Left lung (tissue), 4 donors: ENCODE measurements at regions not wholly inside any gene's neighbourhood (a gene's known extent, or its start where the extent isn't known, plus 50 kb on each side); places are given as distances from the start of the nearest gene placed in this dataset.
"Not testable (repeated sequence)": the region's sequence is repeated elsewhere in the genome, so short reads cannot be mapped to it uniquely, and the experiment has no call there.

Experiments used
- ATAC-seq: fragments of 200-7000 bp; cut with Tn5 transposase; one replicate; pipeline ENCODE4 v1.9.1; 2020; ENCODE audit warnings: moderate library complexity
- DNase-seq, 4 donors: peaks; one replicate each; pipeline ENCODE4 v3.0.0-alpha.2; 2013 to 2020
- H3K27ac ChIP-seq, 2 donors: fragments of 200-600 bp; sonication (generic) in 1 of 2; one replicate each; pipeline versions ENCODE4 v1.5.0 to v1.8.0; 2020 to 2021
- H3K27me3 ChIP-seq, 2 donors: fragments of 200-600 bp; sonication (generic) in 1 of 2; one replicate each; pipeline versions ENCODE4 v1.5.0 to v1.8.0; 2020 to 2021
- H3K36me3 ChIP-seq, 2 donors: fragments of 200-600 bp; sonication (generic) in 1 of 2; one replicate each; pipeline versions ENCODE4 v1.5.0 to v1.8.0; 2020 to 2021
- H3K4me1 ChIP-seq, 2 donors: fragments of 200-600 bp; one replicate each; pipeline ENCODE4 v1.8.0; 2021
- H3K4me3 ChIP-seq, 2 donors: fragments of 200-600 bp; sonication (generic) in 1 of 2; one replicate each; pipeline versions ENCODE4 v1.5.0 to v1.8.0; 2020 to 2021; ENCODE audit warnings: mild to moderate bottlenecking in 1 of 2
- H3K9me3 ChIP-seq, 2 donors: fragments of 200-600 bp; sonication (generic) in 1 of 2; one replicate each; pipeline versions ENCODE4 v1.5.0 to v1.8.0; 2020 to 2021
- CTCF ChIP-seq, 2 donors: fragments of 200-600 bp; sonication (generic) in 1 of 2; IDR thresholded peaks; one replicate each; pipeline versions ENCODE4 v1.5.0 to v1.8.0; 2021; ENCODE audit warnings: antibody characterized with exemption in 2 of 2
- intact Hi-C, 2 donors: fragments of 100-400 bp; cut with DNase I; formaldehyde crosslinking; loops; one replicate each; pipeline versions ENCODE4 v1.11.2 to v1.14.2; 2022
- donor health status: DM: no; HTN: yes; CAD: no.
- donor health status: DM: no; HTN: no; CAD: no.

- Histone ChIP-seq H3K9me3 (peaks cover 0 to 13% of the 10 kb centered on the region in 2 donors), H3K4me3 (no peak overlapping the region), H3K27me3 (no peaks in the 10 kb centered on the region), H3K4me1 (no peaks in the 10 kb centered on the region), H3K36me3 (no peaks in the 10 kb centered on the region), H3K27ac (no peak overlapping the region)
- peak in 1 of 2 donors; percentile 9 for TF ChIP-seq CTCF (IDR thresholded peaks at IDR 0.05)
- DNase-seq = no peak
- no peak for ATAC-seq
- intact Hi-C loops = no loop called here
These were observed 63.2 kb upstream of the SNX19 start for GRCh38 chr11:130979386-130979972.

- intact Hi-C loops = no loop called here
These were observed 64.0 kb upstream of the SNX19 start for GRCh38 chr11:130980071-130980862.

GRCh38 chr11:130984241-130984640 is 68.0 kb upstream of the SNX19 start:
- H3K27me3 ChIP-seq, H3K36me3 ChIP-seq, DNase-seq, H3K9me3 ChIP-seq, H3K4me1 ChIP-seq, intact Hi-C loops, H3K27ac ChIP-seq, H3K4me3 ChIP-seq, ATAC-seq: not testable (repeated sequence)

More at GRCh38 chr11:130980071-130980862, 64.0 kb upstream of the SNX19 start:
- no peak for ATAC-seq
- no peaks in the 10 kb centered on the region for H3K27me3 ChIP-seq
- no peak for DNase-seq
- no peaks in the 10 kb centered on the region for H3K36me3 ChIP-seq
- no peaks in the 10 kb centered on the region for H3K4me1 ChIP-seq
- no peak overlapping the region for H3K4me3 ChIP-seq
- no peak for TF ChIP-seq CTCF (IDR thresholded peaks at IDR 0.05)
- peaks cover 0 to 13% of the 10 kb centered on the region in 2 donors for H3K9me3 ChIP-seq
- no peak overlapping the region for H3K27ac ChIP-seq

- no peaks in the 10 kb centered on the region for H3K4me1 ChIP-seq
- intact Hi-C loops = no loop called here
- ATAC-seq (no peak), DNase-seq (no peak)
- no peaks in the 10 kb centered on the region for H3K27me3 ChIP-seq
- TF ChIP-seq CTCF (IDR thresholded peaks at IDR 0.05) = no peak
- no peak overlapping the region for H3K27ac ChIP-seq
- no peak overlapping the region for H3K4me3 ChIP-seq
- no peaks in the 10 kb centered on the region for H3K9me3 ChIP-seq
- no peaks in the 10 kb centered on the region for H3K36me3 ChIP-seq
These were observed 76.5 kb upstream of the SNX19 start for GRCh38 chr11:130992788-130993187.

- intact Hi-C loops = no loop called here
- DNase-seq (no peak), ATAC-seq (no peak)
- Histone ChIP-seq H3K27me3 (no peaks in the 10 kb centered on the region), H3K4me3 (no peak overlapping the region), H3K4me1 (no peaks in the 10 kb centered on the region), H3K27ac (no peak overlapping the region), H3K36me3 (no peaks in the 10 kb centered on the region), H3K9me3 (no peaks in the 10 kb centered on the region)
- TF ChIP-seq CTCF (IDR thresholded peaks at IDR 0.05) = no peak
These were observed 77.8 kb upstream of the SNX19 start for GRCh38 chr11:130994043-130994442.
